HK-2 (cell line): ENCODE measurements at regions not wholly inside any gene's neighbourhood (a gene's known extent, or its start where the extent isn't known, plus 50 kb on each side); places are given as distances from the start of the nearest gene placed in this dataset.

ENCODE experiments used
- DNase-seq: peaks from one replicate; pipeline ENCODE4 v3.0.0-alpha.2; 2018; ENCODE audit not compliant: unreplicated experiment

DNA sequence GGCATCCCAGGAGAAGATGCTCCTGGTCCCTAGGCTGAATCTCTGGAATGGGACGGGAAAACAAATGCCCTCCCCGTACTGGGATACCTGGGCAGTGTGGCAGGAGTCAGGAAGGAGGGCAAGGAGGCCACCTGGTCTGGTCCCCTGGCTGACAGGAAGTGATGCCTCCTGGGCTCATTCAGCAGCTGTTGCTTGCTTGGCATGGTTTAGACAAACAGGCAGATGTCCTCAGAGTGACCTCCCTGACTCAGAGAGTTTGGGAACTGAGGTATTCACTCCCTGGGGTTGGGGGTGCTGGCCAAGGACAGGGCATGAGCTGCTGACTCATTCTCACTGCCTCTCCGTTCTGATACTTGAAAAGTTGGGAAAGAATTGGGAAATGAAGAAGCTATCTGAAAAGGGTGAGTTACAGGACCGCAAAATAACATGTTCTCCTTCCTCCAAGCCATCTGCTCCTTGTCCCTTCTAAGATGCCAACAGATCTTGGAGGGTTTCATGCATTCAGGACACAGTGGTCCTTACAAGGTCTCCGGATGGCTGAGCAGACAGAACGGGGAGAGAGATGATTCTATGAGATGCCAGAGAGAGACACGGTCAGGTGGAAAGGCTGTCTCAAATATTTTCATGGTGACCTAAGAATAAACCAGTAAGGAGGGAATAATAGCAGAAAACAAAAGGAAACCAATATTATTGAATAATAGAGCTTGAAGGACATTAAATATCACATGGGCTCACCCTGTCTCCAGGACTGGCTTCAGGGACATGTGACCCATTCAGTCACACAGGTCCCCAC, 534.5 kb downstream of the BNC2 start:
- DNase-seq = peak; percentile 75

DNA sequence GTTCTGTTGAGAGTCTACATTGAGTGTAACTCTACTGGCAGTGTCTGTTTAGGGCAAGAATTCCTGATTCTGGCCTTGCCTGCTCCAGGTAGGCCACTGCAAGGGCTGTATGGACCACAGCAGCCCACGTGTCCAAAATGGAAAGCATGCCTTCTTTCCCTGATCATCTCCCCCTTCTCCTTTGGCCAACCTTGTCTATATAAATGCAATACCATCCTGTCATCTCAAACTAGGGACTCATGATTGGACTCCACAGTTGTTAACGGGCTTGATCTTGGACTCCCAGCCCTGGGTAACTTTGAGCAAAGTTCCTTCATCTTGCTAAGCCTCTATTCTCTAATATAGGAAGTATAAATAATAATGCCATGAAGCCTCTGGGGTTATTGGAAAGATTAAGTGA, 533.6 kb downstream of the BNC2 start:
- no peak for DNase-seq

DNA sequence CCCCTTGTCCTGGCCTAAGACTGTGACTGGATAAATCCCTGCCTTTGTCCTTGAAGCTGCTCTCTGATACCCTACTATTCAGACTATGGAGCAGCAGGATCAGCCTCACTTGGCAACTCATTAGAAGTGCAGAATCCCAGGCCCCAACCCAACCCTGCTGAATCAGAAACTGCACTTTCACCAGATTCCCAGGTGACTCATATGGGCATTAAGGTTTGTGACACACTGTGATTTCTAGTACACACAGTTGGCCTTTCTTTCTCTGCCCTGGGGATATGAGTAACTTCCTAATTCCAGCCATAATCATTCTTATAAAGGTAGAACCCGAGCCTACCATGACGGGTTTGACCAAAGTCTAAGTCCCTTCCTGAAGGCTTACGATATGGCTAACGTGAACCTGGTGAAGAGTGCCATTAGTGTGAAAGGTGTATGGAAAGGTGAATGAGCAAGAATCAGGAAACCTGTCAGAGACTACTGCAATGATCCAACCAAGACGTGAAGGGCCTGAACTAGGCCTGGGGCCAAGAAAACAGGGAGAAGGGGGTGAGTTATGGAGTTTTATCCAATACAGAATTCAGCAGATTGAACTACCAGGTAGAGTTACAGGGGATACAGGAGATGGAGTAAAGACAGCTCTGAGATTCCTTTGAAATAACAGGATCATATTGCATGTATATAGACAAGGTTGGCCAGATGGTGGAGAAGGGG, 533.0 kb downstream of the BNC2 start:
- peak; percentile 42 for DNase-seq

GRCh38 chr9:16341177-16341576, 529.3 kb downstream of the BNC2 start:
- no peak for DNase-seq

- DNase-seq = no peak
Measured at GRCh38 chr9:16342246-16343020, 528.0 kb downstream of the BNC2 start.

- no peak for DNase-seq
Measured at GRCh38 chr9:16343249-16344237, 526.9 kb downstream of the BNC2 start.

GRCh38 chr9:16344343-16344742, 526.1 kb downstream of the BNC2 start:
- DNase-seq = peak; percentile 28

- no peak for DNase-seq
Measured at GRCh38 chr9:16345902-16346301, 524.6 kb downstream of the BNC2 start.

DNA sequence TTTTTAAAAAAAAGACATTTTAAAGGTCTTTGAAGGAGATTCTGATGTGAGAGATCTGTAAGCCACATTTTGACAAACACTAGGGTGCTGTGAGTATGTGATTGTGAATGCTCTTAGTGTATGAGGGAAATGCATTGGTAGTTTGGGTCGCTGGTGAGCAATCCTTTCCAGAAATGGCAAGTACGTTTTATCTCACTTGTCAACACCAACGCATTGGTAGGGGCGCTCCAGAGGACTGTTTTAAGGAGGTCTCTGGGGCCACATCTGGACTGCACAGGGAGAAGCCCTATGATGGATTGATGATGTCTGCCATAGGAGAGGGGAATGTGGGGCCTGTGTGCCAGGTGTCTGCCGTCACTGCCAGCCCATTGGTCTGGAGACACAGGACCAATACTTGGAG, 522.6 kb downstream of the BNC2 start:
- DNase-seq = no peak

DNA sequence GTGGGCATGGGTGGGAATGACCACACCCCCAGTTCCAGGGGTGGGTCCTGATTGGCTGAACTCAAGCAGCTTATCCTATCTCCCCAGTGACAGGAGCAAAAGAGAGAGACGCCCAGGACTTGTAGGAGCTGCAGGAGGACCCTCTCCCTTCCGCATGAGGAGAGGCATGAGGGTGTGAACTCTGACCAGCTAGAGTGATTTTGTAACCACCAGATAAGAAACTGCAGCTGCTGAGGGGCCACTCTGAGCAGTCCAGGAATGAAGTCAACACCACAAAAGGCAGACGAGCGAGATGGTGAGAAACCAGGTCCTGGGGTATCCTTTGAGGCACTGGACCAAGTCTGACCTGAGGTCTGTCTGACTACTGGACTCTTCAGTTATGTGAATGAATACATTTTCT, 521.9 kb downstream of the BNC2 start:
- no peak for DNase-seq

DNA sequence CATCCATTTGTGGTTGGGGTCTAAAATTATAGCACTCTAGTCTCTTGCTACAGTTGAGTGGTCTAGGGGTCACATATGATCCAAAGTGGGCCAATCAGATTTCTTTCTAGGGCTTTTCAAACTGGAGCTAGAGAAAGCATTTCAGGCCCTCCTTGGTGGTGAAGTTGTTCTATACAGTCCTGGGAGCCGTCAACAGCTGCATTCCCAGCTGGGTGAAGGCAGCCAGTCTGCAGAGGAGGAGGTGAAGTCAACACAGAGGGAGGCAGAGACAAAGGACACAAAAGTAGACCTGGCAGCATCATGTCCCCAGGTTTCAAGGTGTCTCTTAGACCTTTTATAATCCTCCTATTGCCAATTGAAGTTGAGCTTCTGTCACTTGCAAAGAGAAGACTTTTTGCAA, 518.2 kb downstream of the BNC2 start:
- no peak for DNase-seq

DNA sequence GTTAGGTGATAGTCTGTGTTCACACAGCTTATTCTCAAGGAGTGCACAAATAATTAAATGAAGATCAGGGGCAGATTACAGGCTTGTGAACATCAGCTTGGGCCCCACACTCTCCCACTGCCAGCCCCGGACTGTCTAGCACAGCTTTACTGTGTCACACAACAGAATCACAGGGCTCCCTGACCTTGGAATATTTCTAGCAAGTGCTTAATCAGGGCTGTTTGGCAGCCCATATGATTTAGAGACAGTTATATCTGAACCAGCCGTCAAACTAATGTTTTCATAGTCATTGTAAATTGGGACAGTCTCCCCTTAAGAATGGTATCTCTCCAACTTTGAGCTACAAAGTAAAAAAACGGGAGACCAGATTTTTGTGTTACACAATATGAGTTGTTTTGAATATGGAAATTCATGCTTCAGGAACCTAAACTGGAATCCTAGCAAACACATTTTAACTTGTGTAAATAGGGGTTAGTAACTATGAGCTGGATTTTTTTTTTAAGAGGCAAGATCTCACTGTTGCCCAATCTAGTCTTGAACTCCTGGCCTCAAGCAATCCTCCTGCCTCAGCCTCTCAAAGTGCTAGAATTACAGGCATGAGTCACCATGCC, 517.6 kb downstream of the BNC2 start:
- no peak for DNase-seq

GRCh38 chr9:16356196-16356765, 514.2 kb downstream of the BNC2 start:
- no peak for DNase-seq

DNA sequence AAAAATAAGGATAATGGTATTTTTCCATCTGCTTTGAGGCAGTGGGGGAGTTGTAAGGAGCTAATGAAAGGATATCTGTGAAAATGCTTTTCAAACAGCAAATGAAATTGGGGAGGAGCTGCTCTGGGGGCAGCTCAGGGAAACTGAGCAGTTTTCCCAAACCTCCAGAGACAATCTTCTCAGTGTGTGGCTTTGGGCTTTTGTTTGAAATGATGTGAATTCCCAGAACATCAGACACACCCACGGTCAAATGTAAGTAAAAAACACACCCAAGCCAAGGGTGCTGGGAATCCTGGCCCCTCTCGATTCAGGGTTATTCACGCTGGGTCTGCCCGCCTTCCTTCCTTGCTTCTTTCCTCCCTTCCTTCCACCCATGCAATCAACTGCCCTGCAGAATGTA, 512.6 kb downstream of the BNC2 start:
- no peak for DNase-seq

- DNase-seq = no peak
Measured at GRCh38 chr9:16358751-16359150, 511.7 kb downstream of the BNC2 start.
